DMS153 treated with DMSO at 0.1 percent for 48 hours (cell line): ENCODE measurements at regions not wholly inside any gene's neighbourhood (a gene's known extent, or its start where the extent isn't known, plus 50 kb on each side); places are given as distances from the start of the nearest gene placed in this dataset.
"Not testable (repeated sequence)": the region's sequence is repeated elsewhere in the genome, so short reads cannot be mapped to it uniquely, and the experiment has no call there.

ENCODE experiments used
- DNase-seq: peaks from one replicate; lab custom pipeline; 2025; ENCODE audit not compliant: unreplicated experiment; lab: John Stamatoyannopoulos, UW

GRCh38 chr14:104249706-104250105 is 111.3 kb downstream of the KIF26A start:
- no peak for DNase-seq

- no peak for DNase-seq
Measured at GRCh38 chr14:104250175-104250574, 111.8 kb downstream of the KIF26A start.

GRCh38 chr14:104252256-104253215 is 114.1 kb downstream of the KIF26A start:
- no peak for DNase-seq

- DNase-seq = no peak
Measured at GRCh38 chr14:104253223-104253822, 114.9 kb downstream of the KIF26A start.

GRCh38 chr14:104253901-104254353 is 115.5 kb downstream of the KIF26A start:
- DNase-seq = no peak

- DNase-seq = no peak
Measured at GRCh38 chr14:104254735-104255400, 116.5 kb downstream of the KIF26A start.

GRCh38 chr14:104256025-104256424 is 117.6 kb downstream of the KIF26A start:
- no peak for DNase-seq

GRCh38 chr14:104262515-104263514 is 124.4 kb downstream of the KIF26A start:
- no peak for DNase-seq

GRCh38 chr14:104263675-104264358 is 125.4 kb downstream of the KIF26A start:
- DNase-seq = no peak

- no peak for DNase-seq
Measured at GRCh38 chr14:104264495-104265265, 126.3 kb downstream of the KIF26A start.

GRCh38 chr14:104265918-104266630 is 127.7 kb downstream of the KIF26A start:
- DNase-seq = no peak

GRCh38 chr14:104266631-104267575 is 128.5 kb downstream of the KIF26A start:
- DNase-seq = no peak

- DNase-seq = no peak
Measured at GRCh38 chr14:104267895-104268294, 129.5 kb downstream of the KIF26A start.

GRCh38 chr14:104268295-104268694 is 129.9 kb downstream of the KIF26A start:
- DNase-seq = no peak

- no peak for DNase-seq
Measured at GRCh38 chr14:104268725-104269436, 130.5 kb downstream of the KIF26A start.

GRCh38 chr14:104269511-104270241 is 131.3 kb downstream of the KIF26A start:
- DNase-seq = not testable (repeated sequence)
